H1 (cell line): ENCODE measurements at regions not wholly inside any gene's neighbourhood (a gene's known extent, or its start where the extent isn't known, plus 50 kb on each side); places are given as distances from the start of the nearest gene placed in this dataset.

ENCODE experiments used
- CTCF ChIA-PET: fragments of 300-600 bp; sonication (Branson Sonifier 250); formaldehyde crosslinking; loops from one replicate; lab custom pipeline; 2021; ENCODE audit not compliant: partially characterized antibody; lab: Charles Lee
- POLR2A ChIA-PET: fragments of 300-600 bp; sonication (Branson Sonifier 250); formaldehyde crosslinking; loops from one replicate; lab custom pipeline; 2021; ENCODE audit warnings: inconsistent platforms; ENCODE audit not compliant: partially characterized antibody; lab: Charles Lee
- DNase-seq, 2 experiments: peaks; one replicate each; pipeline versions ENCODE4 v3.0.0 to v3.0.0-alpha.2; 2010 to 2022; ENCODE audit warnings: low spot score in 2 of 2, low read depth in 1 of 2, mixed read lengths in 1 of 2
- FAIRE-seq: peaks from 2 replicates; lab custom pipeline; 2011; peaks lifted over from hg19 to GRCh38; lab: Jason Lieb, UNC
- H2AFZ ChIP-seq: 2 replicates; pipeline ENCODE4 v1.8.1; 2012; ENCODE audit warnings: low read length, inconsistent platforms
- H2AK5ac ChIP-seq: 2 replicates; pipeline ENCODE4 v1.6.1; 2013; ENCODE audit warnings: low read depth, low read length
- H2BK120ac ChIP-seq: replicated peaks from 2 replicates; pipeline ENCODE3; 2013; ENCODE audit warnings: low read depth, low read length, inconsistent platforms
- H2BK12ac ChIP-seq: 2 replicates; pipeline ENCODE4 v1.6.1; 2013; ENCODE audit warnings: low read depth, low read length
- H2BK15ac ChIP-seq: 2 replicates; pipeline ENCODE4 v1.6.1; 2013; ENCODE audit warnings: low read length
- H2BK20ac ChIP-seq: 2 replicates; pipeline ENCODE4 v1.6.1; 2013; ENCODE audit warnings: low read length
- H2BK5ac ChIP-seq: 2 replicates; pipeline ENCODE4 v1.6.1; 2013; ENCODE audit warnings: low read depth, low read length
- H3K14ac ChIP-seq: 2 replicates; pipeline ENCODE4 v1.6.1; 2013; ENCODE audit warnings: inconsistent platforms; ENCODE audit not compliant: insufficient read length
- H3K18ac ChIP-seq: 2 replicates; pipeline ENCODE4 v1.6.1; 2013; ENCODE audit warnings: low read length; ENCODE audit errors: extremely low read depth
- H3K23ac ChIP-seq: 2 replicates; pipeline ENCODE4 v1.6.1; 2013; ENCODE audit warnings: inconsistent platforms; ENCODE audit not compliant: insufficient read length
- H3K23me2 ChIP-seq: 2 replicates; pipeline ENCODE4 v1.6.1; 2013; ENCODE audit warnings: low read depth, low read length
- H3K27ac ChIP-seq: 2 replicates; pipeline ENCODE4 v1.6.1; 2011; ENCODE audit warnings: low read depth, low read length, inconsistent platforms
- H3K27me3 ChIP-seq, 4 experiments: replicated peaks in 1 of 4; 1 replicate in 1 of 4; 2 replicates in 3 of 4; pipeline versions ENCODE4 v1.6.1 to v1.8.1; 2011 to 2013; ENCODE audit warnings: low read length in 3 of 4, mild to moderate bottlenecking in 3 of 4, inconsistent platforms in 2 of 4, mixed read lengths in 2 of 4, moderate library complexity in 1 of 4; ENCODE audit not compliant: control insufficient read depth in 3 of 4, insufficient read depth in 3 of 4; ENCODE audit errors: extremely low read depth in 1 of 4
- H3K36me3 ChIP-seq, 4 experiments: 2 replicates each; pipeline versions ENCODE4 v1.6.1 to v1.8.1; 2011 to 2013; ENCODE audit warnings: mild to moderate bottlenecking in 4 of 4, low read length in 3 of 4, moderate library complexity in 2 of 4, control low read depth in 1 of 4, inconsistent platforms in 1 of 4; ENCODE audit not compliant: insufficient read depth in 4 of 4, control insufficient read depth in 2 of 4
- H3K4ac ChIP-seq: replicated peaks from 2 replicates; pipeline ENCODE3; 2013; ENCODE audit warnings: low read length, low read depth, mixed read lengths, inconsistent platforms; ENCODE audit not compliant: insufficient read length
- H3K4me1 ChIP-seq, 4 experiments: replicated peaks in 1 of 4; 1 replicate in 1 of 4; 2 replicates in 3 of 4; pipeline versions ENCODE4 v1.6.1 to v1.8.1; 2011 to 2013; ENCODE audit warnings: low read length in 3 of 4, inconsistent platforms in 2 of 4, mixed read lengths in 1 of 4; ENCODE audit not compliant: insufficient read depth in 4 of 4, control insufficient read depth in 3 of 4
- H3K4me2 ChIP-seq, 2 experiments: 2 replicates each; pipeline versions ENCODE4 v1.6.1 to v1.8.1; 2011 to 2013; ENCODE audit warnings: low read depth in 2 of 2, low read length in 2 of 2, control low read depth in 1 of 2, inconsistent platforms in 1 of 2, mild to moderate bottlenecking in 1 of 2; ENCODE audit not compliant: insufficient read depth in 1 of 2
- H3K4me3 ChIP-seq, 4 experiments: fragments of 200-600, 300-600 bp in 1 of 4; sonication (generic), shearing (Covaris generic), sonication (Bioruptor Twin) in 1 of 4; 2 replicates each; pipeline versions ENCODE4 v1.5.1 to v1.8.1; 2011 to 2016; ENCODE audit warnings: low read length in 4 of 4, low read depth in 3 of 4, control low read depth in 2 of 4, inconsistent platforms in 2 of 4, mild to moderate bottlenecking in 2 of 4, mixed read lengths in 1 of 4, moderate library complexity in 1 of 4; ENCODE audit not compliant: insufficient read depth in 2 of 4; ENCODE audit errors: extremely low read depth in 1 of 4
- H3K56ac ChIP-seq: replicated peaks from 2 replicates; pipeline ENCODE3; 2013; ENCODE audit warnings: low read depth, mild to moderate bottlenecking, mixed read lengths, low read length, inconsistent platforms; ENCODE audit not compliant: insufficient read length
- H3K79me1 ChIP-seq: 2 replicates; pipeline ENCODE4 v1.6.1; 2013; ENCODE audit warnings: low read depth, low read length, control low read depth
- H3K79me2 ChIP-seq, 2 experiments: 2 replicates each; pipeline versions ENCODE4 v1.6.1 to v1.8.1; 2012 to 2013; ENCODE audit warnings: low read length in 2 of 2, mild to moderate bottlenecking in 2 of 2, inconsistent platforms in 1 of 2; ENCODE audit not compliant: insufficient read depth in 2 of 2, control insufficient read depth in 1 of 2
- H3K9ac ChIP-seq, 4 experiments: replicated peaks in 1 of 4; 1 replicate in 1 of 4; 2 replicates in 3 of 4; pipeline versions ENCODE4 v1.6.1 to v1.8.1; 2011 to 2013; ENCODE audit warnings: low read depth in 3 of 4, low read length in 3 of 4, control low read depth in 2 of 4, mild to moderate bottlenecking in 2 of 4, moderate library complexity in 2 of 4, inconsistent platforms in 1 of 4; ENCODE audit errors: extremely low read depth in 1 of 4
- H3K9me3 ChIP-seq, 2 experiments: 2 replicates each; pipeline versions ENCODE4 v1.6.1 to v1.8.1; 2012 to 2013; ENCODE audit warnings: mild to moderate bottlenecking in 2 of 2, moderate library complexity in 2 of 2, control low read depth in 1 of 2, inconsistent platforms in 1 of 2, low read depth in 1 of 2, low read length in 1 of 2, mixed read lengths in 1 of 2; ENCODE audit not compliant: insufficient read depth in 2 of 2
- H4K20me1 ChIP-seq, 2 experiments: replicated peaks in 1 of 2; 2 replicates each; pipeline versions ENCODE3 to v1.8.1; 2011 to 2013; ENCODE audit warnings: inconsistent platforms in 2 of 2, low read length in 2 of 2, mild to moderate bottlenecking in 1 of 2; ENCODE audit not compliant: insufficient read depth in 2 of 2, control insufficient read depth in 1 of 2
- H4K5ac ChIP-seq: 2 replicates; pipeline ENCODE4 v1.6.1; 2013; ENCODE audit warnings: low read length, low read depth, mixed read lengths, inconsistent platforms; ENCODE audit not compliant: insufficient read length
- H4K8ac ChIP-seq: 2 replicates; pipeline ENCODE4 v1.8.0; 2013; ENCODE audit warnings: mild to moderate bottlenecking, moderate library complexity, low read length, inconsistent platforms; ENCODE audit not compliant: insufficient read depth; ENCODE audit errors: extremely low read depth
- H4K91ac ChIP-seq: replicated peaks from 2 replicates; pipeline ENCODE3; 2013; ENCODE audit warnings: low read length, mixed read lengths, inconsistent platforms; ENCODE audit not compliant: insufficient read length
- ATF3 ChIP-seq: IDR thresholded peaks from 2 replicates; pipeline ENCODE4 v1.6.1; 2011; ENCODE audit warnings: low read depth, mild to moderate bottlenecking, low read length; ENCODE audit not compliant: insufficient read depth
- BCL11A ChIP-seq, 2 experiments: IDR thresholded peaks; one replicate each; pipeline ENCODE4 v1.6.1; 2011; ENCODE audit warnings: low read depth in 2 of 2, low read length in 2 of 2, mild to moderate bottlenecking in 2 of 2
- CHD1 ChIP-seq: IDR thresholded peaks from 2 replicates; pipeline ENCODE4 v1.6.1; 2012; ENCODE audit warnings: low read depth, low read length, improper control_type of control experiment
- E2F6 ChIP-seq: IDR thresholded peaks from 2 replicates; pipeline ENCODE4 v1.6.1; 2012; ENCODE audit warnings: inconsistent platforms
- GTF2F1 ChIP-seq: IDR thresholded peaks from 2 replicates; pipeline ENCODE4 v1.6.1; 2012; ENCODE audit warnings: low read depth, low read length, improper control_type of control experiment, borderline replicate concordance
- HDAC2 ChIP-seq, 2 experiments: fragments of 300-600 bp in 1 of 2; sonication (generic) in 1 of 2; IDR thresholded peaks; 2 replicates each; pipeline ENCODE4 v1.6.1; 2011 to 2012; ENCODE audit warnings: low read depth in 2 of 2, low read length in 2 of 2, mild to moderate bottlenecking in 2 of 2, moderate library complexity in 2 of 2, borderline replicate concordance in 1 of 2, inconsistent platforms in 1 of 2
- JUN ChIP-seq: IDR thresholded peaks from 2 replicates; pipeline ENCODE4 v1.6.1; 2011; ENCODE audit warnings: low read depth, mild to moderate bottlenecking, improper control_type of control experiment, low read length
- KDM4A ChIP-seq: IDR thresholded peaks from one replicate; pipeline ENCODE4 v1.7.1; 2012; ENCODE audit warnings: low read depth, mild to moderate bottlenecking, moderate library complexity, low read length, inconsistent platforms; ENCODE audit not compliant: severe bottlenecking
- MAFK ChIP-seq: IDR thresholded peaks from 2 replicates; pipeline ENCODE4 v1.6.1; 2012; ENCODE audit warnings: low read depth, mild to moderate bottlenecking, improper control_type of control experiment, low read length
- POU5F1 ChIP-seq: IDR thresholded peaks from 2 replicates; pipeline ENCODE4 v1.6.1; 2011; ENCODE audit warnings: low read depth, mild to moderate bottlenecking, low read length, moderate library complexity
- RBBP5 ChIP-seq: IDR thresholded peaks from 2 replicates; pipeline ENCODE4 v1.7.1; 2012; ENCODE audit warnings: low read depth, mild to moderate bottlenecking, inconsistent platforms, low read length, moderate library complexity, borderline replicate concordance
- SIN3A ChIP-seq, 2 experiments: IDR thresholded peaks in 1 of 2; conservative IDR thresholded peaks in 1 of 2; 2 replicates each; pipeline ENCODE4 v1.6.1; 2011 to 2012; ENCODE audit warnings: low read length in 2 of 2, improper control_type of control experiment in 1 of 2, low read depth in 1 of 2, mild to moderate bottlenecking in 1 of 2
- YY1 ChIP-seq: IDR thresholded peaks from 2 replicates; pipeline ENCODE4 v1.6.1; 2011; ENCODE audit warnings: low read depth, mild to moderate bottlenecking, low read length
- ZNF274 ChIP-seq: IDR thresholded peaks from 2 replicates; pipeline ENCODE4 v1.7.0; 2012; ENCODE audit warnings: low read length, borderline replicate concordance; ENCODE audit errors: extremely low read depth
- WGBS, 2 experiments: shearing (Covaris generic) in 1 of 2; methylation state at CpG; one replicate each; pipeline versions ENCODE4 v1.1.6 to v1.1.7; 2013 to 2015; ENCODE audit warnings: low lambda C conversion rate in 2 of 2, mixed read lengths in 2 of 2, inconsistent platforms in 1 of 2, low coverage in 1 of 2, missing lambda C conversion rate in 1 of 2; ENCODE audit not compliant: insufficient replicate concordance in 2 of 2, insufficient coverage in 1 of 2, insufficient read length in 1 of 2; ENCODE audit errors: extremely low coverage in 1 of 2, missing lambda C conversion rate in 1 of 2; 5-methylcytosine and 5-hydroxymethylcytosine counted together

GRCh38 chr13:83414393-83414792, 467.9 kb downstream of the SLITRK1 start:
- 94% methylated on average over 4 of the region's 4 CpGs; no CpG with 5 or more reads in 1 of the 2 experiments for WGBS, 2 experiments
- no peaks in the 10 kb centered on the region for H3K23me2 ChIP-seq
- no peak overlapping the region for H3K4ac ChIP-seq
- no peak for FAIRE-seq
- no peak overlapping the region for H2BK5ac ChIP-seq
- no peak overlapping the region for H2BK20ac ChIP-seq
- H3K4me1 ChIP-seq = no peaks in the 10 kb centered on the region
- no peak overlapping the region for H3K23ac ChIP-seq
- H3K14ac ChIP-seq = no peak overlapping the region
- no peak overlapping the region for H3K27ac ChIP-seq
- no peak overlapping the region for H3K4me2 ChIP-seq
- CTCF ChIA-PET = no interaction called here
- POLR2A ChIA-PET = no interaction called here
- no peak overlapping the region for H3K56ac ChIP-seq
- H3K18ac ChIP-seq = no peak overlapping the region
- no peak overlapping the region for H2BK120ac ChIP-seq
- no peak for DNase-seq
- no peaks in the 10 kb centered on the region for H3K79me1 ChIP-seq
- no peaks in the 10 kb centered on the region for H3K27me3 ChIP-seq
- H3K36me3 ChIP-seq = no peaks in the 10 kb centered on the region
- no peak overlapping the region for H4K5ac ChIP-seq
- H4K91ac ChIP-seq = no peak overlapping the region
- no peaks in the 10 kb centered on the region; a peak in 1 of 4 replicates for H3K9me3 ChIP-seq
- H4K8ac ChIP-seq = no peak overlapping the region
- no peak overlapping the region for H3K9ac ChIP-seq
- H2AFZ ChIP-seq = no peak overlapping the region
- no peak overlapping the region for H2BK12ac ChIP-seq
- H3K79me2 ChIP-seq = no peaks in the 10 kb centered on the region
- no peak overlapping the region for H2AK5ac ChIP-seq
- no peak overlapping the region for H3K4me3 ChIP-seq
- H2BK15ac ChIP-seq = no peak overlapping the region
- no peaks in the 10 kb centered on the region for H4K20me1 ChIP-seq
- TF ChIP-seq GTF2F1 = no peak
- no peak for TF ChIP-seq SIN3A (conservative IDR thresholded peaks at IDR 0.05 in 1 of 2, IDR thresholded peaks at IDR 0.05 in 1 of 2; ENCODE audit: low read depth in 1 of 2, low read length in 2 of 2)
- TF ChIP-seq YY1 = no peak
- no peak for TF ChIP-seq KDM4A
- TF ChIP-seq ATF3 = no peak
- TF ChIP-seq RBBP5 = no peak
- TF ChIP-seq ZNF274 = no peak
- no peak for TF ChIP-seq E2F6
- TF ChIP-seq HDAC2 (IDR thresholded peaks at IDR 0.05; ENCODE audit: borderline replicate concordance in 1 of 2, low read depth in 2 of 2, low read length in 2 of 2) = no peak
- no peak for TF ChIP-seq CHD1
- TF ChIP-seq BCL11A (IDR thresholded peaks at IDR 0.05; ENCODE audit: low read depth in 2 of 2, low read length in 2 of 2) = no peak
- TF ChIP-seq JUN = no peak
- TF ChIP-seq POU5F1 = no peak
- TF ChIP-seq MAFK = no peak
